ENCODE measurements at regions not wholly inside any gene's neighbourhood (a gene's known extent, or its start where the extent isn't known, plus 50 kb on each side); places are given as distances from the start of the nearest gene placed in this dataset.

- H3K9me3 ChIP-seq = no peaks in the 10 kb centered on the region
- H3K4me1 ChIP-seq = peaks cover 0 to 84% (median 78%) of the 10 kb centered on the region in 4 donors
- H3K4me3 ChIP-seq = peak overlapping the region in 1 of 4 donors; percentile 79
- intact Hi-C loops (cut with DNase I) = loop anchor here (10.0 kb wide), 2 partner anchors 316 to 556 kb away; partner anchors contain the start of gene HP1BP3
- DNase-seq = no peak
- no peaks in the 10 kb centered on the region for H3K27me3 ChIP-seq
- no peak for TF ChIP-seq CTCF (IDR thresholded peaks at IDR 0.05)
- TF ChIP-seq POLR2A (IDR thresholded peaks at IDR 0.05) = no peak
- TF ChIP-seq POLR2AphosphoS5 (IDR thresholded peaks at IDR 0.05) = no peak
- no peak for TF ChIP-seq EP300 (IDR thresholded peaks at IDR 0.05)
- H3K27ac ChIP-seq = peak overlapping the region; percentile 86 to 96 (median 96)
- peaks cover 0 to 6% (median 0%) of the 10 kb centered on the region in 4 donors for H3K36me3 ChIP-seq
- WGBS, 2 donors = 43 to 73% methylated on average over 8 of the region's 8 CpGs
These were observed 50.8 kb upstream of the ECE1 start for GRCh38 chr1:21341022-21341421.

- intact Hi-C loops (cut with DNase I) = loop anchor here (10.0 kb wide), 2 partner anchors 316 to 556 kb away; partner anchors contain the start of gene HP1BP3
- Histone ChIP-seq H3K4me1 (peaks cover 0 to 91% (median 85%) of the 10 kb centered on the region in 4 donors), H3K27ac (peak overlapping the region; percentile 86 to 96 (median 96)), H3K36me3 (peaks cover 0 to 6% (median 0%) of the 10 kb centered on the region in 4 donors), H3K27me3 (no peaks in the 10 kb centered on the region), H3K4me3 (no peak overlapping the region), H3K9me3 (no peaks in the 10 kb centered on the region)
- DNase-seq = peak; percentile 83
- 24 to 71% methylated on average over 13 of the region's 13 CpGs for WGBS, 2 donors
- TF ChIP-seq POLR2A (IDR thresholded peaks at IDR 0.05) (no peak), EP300 (IDR thresholded peaks at IDR 0.05) (no peak), POLR2AphosphoS5 (IDR thresholded peaks at IDR 0.05) (no peak), CTCF (IDR thresholded peaks at IDR 0.05) (no peak)
These were observed 50.1 kb upstream of the ECE1 start for GRCh38 chr1:21340230-21340945.
